Heart left ventricle (tissue), 13 donors: ENCODE measurements at regions not wholly inside any gene's neighbourhood (a gene's known extent, or its start where the extent isn't known, plus 50 kb on each side); places are given as distances from the start of the nearest gene placed in this dataset.

Experiments used
- CTCF ChIP-seq, 12 donors: fragments of 200-600 bp; sonication (generic) in 4 of 12; IDR thresholded peaks; one replicate each; pipeline versions ENCODE4 v1.5.0 to v1.8.0; 2018 to 2022; ENCODE audit warnings: antibody characterized with exemption in 12 of 12, mild to moderate bottlenecking in 5 of 12
- POLR2A ChIP-seq, 2 donors: fragments of 450-650 bp; IDR thresholded peaks; one replicate each; pipeline ENCODE4 v1.6.1; 2017; ENCODE audit warnings: antibody characterized with exemption in 2 of 2, mild to moderate bottlenecking in 2 of 2, moderate library complexity in 2 of 2
- donor health status: ischemic (EF 13 %, LVEDD 7.1; RV severe dilation, severe dysfunction).
- donor health status: DM: no; HTN: yes; CAD: no.
- donor health status: DM: no; HTN: no; CAD: no.
- donor health status: ischemic (EF 25% LVEDD 6.9; RV normal size, moderate dysfunction).
- donor health status: ischemic (EF 25% LVEDD 5.7; RV mildly dilated, moderate dysfunction).
- donor health status: ischemic (EF 35%, LVEDD 5.7; RV mildly dilated, moderate dysfunction).
- donor health status: nonischemic (EF 11% LVEDD 7.7; RV severe dilation, severe dysfunction).
- donor health status: DM: yes; HTN: yes; CAD: no.
- donor health status: PGD.
- donor health status: ischemic (EF 29% LVEDD 5.4; RV normal size, mild dysfunction).
- donor health status: nonischemic (EF 23%, LVEDD 6.1; RV moderate dilation, normal function).

- TF ChIP-seq CTCF (IDR thresholded peaks at IDR 0.05) = no peak
- no peak for TF ChIP-seq POLR2A (IDR thresholded peaks at IDR 0.05)
Measured at GRCh38 chr2:163456953-163457743, 278.7 kb downstream of the FIGN start.
